ENCODE measurements at regions not wholly inside any gene's neighbourhood (a gene's known extent, or its start where the extent isn't known, plus 50 kb on each side); places are given as distances from the start of the nearest gene placed in this dataset.

DNA sequence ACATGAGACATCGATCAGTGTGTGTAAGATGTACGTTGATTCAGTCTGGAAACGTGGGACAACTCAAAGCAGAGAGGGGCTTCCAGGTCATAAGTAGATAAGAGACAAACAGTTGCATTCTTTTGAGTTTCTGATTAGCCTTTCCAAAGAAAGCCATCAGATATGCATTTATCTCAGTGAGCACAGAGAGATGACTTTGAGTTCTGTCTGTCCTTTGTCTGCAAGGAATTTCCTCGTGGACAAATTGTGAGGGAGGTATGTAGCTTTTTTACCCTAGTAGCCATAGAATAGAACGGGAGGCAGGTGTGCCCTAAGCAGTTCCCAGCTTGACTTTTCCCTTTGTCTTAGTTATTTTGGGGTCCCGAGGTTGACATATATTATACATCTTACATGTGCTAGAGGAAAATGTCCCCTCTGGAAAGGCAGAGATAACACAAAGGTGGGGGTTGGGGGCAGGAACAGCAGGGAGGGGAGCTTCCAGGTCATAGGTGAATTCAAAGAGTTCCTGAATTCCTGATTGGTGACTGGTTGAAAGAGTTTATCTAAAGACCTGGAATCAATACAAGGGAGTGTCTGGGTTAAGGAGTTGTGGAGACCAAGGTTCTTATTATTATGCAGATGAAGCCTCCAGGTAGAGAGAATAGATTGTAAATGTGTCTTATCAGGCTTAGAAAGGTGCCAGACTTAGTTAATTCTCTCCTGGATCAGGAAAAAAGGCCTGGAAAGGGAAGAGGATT, 237.0 kb downstream of the NFATC2 start:
- no peak for DNase-seq (ENCODE audit: low read depth in 2 of 2)
- H3K4me3 ChIP-seq (replicated peaks in 1 of 4; ENCODE audit: control extremely low read depth in 1 of 4, insufficient read depth in 1 of 4, low read depth in 3 of 4, low read length in 4 of 4), result no peak overlapping the region

DNA sequence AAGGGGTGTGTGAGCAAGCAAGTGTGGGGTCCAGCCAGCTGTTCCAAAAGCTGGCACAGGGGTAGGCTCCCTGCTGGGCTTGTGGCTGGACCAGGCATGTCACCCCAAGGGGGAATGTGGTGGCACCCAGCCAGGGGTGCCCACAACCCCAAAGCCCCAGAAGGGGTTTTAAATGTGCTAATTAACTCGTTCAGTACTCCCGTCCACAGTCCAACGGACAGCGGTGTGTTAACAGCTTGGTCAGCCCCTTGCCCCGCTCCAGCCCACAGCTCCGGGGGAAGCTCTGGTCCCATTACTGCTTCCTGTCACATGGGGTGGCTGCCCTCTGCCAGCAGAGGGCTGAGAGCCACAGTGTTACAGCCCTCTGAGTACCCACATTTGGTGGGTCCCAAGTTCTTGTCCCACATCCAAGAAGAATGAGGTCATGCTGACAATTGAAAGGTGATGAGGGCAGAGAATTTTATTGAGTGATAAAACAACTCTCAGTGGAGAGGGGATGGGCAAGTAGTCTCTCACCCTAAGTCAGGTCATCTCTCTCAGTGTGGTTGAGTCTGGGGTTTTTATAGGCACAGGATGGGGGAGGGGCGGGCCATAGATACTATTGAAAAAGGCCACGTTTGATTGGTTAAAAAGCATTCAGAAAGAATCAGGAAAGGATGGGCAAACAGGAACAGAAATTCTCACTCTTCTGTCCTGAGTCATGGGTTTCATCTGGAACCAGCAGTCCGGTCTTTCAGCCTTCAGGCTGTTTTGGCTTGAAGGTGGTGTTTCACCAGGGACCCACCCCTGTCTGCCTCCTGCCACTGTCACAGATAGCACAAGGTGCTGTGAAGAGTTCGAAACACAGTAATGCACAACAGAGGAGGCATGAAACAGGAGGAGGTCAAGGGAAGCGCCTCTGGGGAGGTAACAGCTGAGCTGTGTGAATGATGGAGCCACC, 238.5 kb downstream of the NFATC2 start:
- H3K79me2 ChIP-seq (ENCODE audit: control insufficient read depth, insufficient read depth, low read length), result no peaks in the 10 kb centered on the region

More for the DNA sequence above, 237.0 kb downstream of the NFATC2 start:
- no peaks in the 10 kb centered on the region for H4K20me1 ChIP-seq (ENCODE audit: control insufficient read depth, extremely low read depth, insufficient read depth, low read length)
- TF ChIP-seq, protein P1, sequence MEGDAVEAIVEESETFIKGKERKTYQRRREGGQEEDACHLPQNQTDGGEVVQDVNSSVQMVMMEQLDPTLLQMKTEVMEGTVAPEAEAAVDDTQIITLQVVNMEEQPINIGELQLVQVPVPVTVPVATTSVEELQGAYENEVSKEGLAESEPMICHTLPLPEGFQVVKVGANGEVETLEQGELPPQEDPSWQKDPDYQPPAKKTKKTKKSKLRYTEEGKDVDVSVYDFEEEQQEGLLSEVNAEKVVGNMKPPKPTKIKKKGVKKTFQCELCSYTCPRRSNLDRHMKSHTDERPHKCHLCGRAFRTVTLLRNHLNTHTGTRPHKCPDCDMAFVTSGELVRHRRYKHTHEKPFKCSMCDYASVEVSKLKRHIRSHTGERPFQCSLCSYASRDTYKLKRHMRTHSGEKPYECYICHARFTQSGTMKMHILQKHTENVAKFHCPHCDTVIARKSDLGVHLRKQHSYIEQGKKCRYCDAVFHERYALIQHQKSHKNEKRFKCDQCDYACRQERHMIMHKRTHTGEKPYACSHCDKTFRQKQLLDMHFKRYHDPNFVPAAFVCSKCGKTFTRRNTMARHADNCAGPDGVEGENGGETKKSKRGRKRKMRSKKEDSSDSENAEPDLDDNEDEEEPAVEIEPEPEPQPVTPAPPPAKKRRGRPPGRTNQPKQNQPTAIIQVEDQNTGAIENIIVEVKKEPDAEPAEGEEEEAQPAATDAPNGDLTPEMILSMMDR (conservative IDR thresholded peaks at IDR 0.05 in 1 of 2, IDR thresholded peaks at IDR 0.05 in 1 of 2; ENCODE audit: low read depth in 1 of 2, low read length in 2 of 2), result no peak
- TF ChIP-seq EZH2 (IDR thresholded peaks at IDR 0.05; ENCODE audit: low read length, missing control alignments), result no peak
- H3K27ac ChIP-seq (ENCODE audit: insufficient read depth, low read length), result no peak overlapping the region
- H2AFZ ChIP-seq (ENCODE audit: low read length), result no peak overlapping the region
- H3K4me2 ChIP-seq (ENCODE audit: extremely low read depth, insufficient read depth, low read length), result no peak overlapping the region
- H3K4me1 ChIP-seq (ENCODE audit: control insufficient read depth, extremely low read depth, insufficient read depth, low read length), result no peaks in the 10 kb centered on the region
- H3K36me3 ChIP-seq (ENCODE audit: control insufficient read depth, insufficient read depth, low read length), result no peaks in the 10 kb centered on the region
- no peaks in the 10 kb centered on the region for H3K9me3 ChIP-seq (ENCODE audit: control insufficient read depth, insufficient read depth, low read depth, low read length)
- H3K79me2 ChIP-seq (ENCODE audit: control insufficient read depth, insufficient read depth, low read length), result no peaks in the 10 kb centered on the region
- no peak overlapping the region for H3K9ac ChIP-seq (ENCODE audit: insufficient read depth, low read length)
- H3K27me3 ChIP-seq (ENCODE audit: control insufficient read depth, insufficient read depth, low read length), result no peaks in the 10 kb centered on the region

DNA sequence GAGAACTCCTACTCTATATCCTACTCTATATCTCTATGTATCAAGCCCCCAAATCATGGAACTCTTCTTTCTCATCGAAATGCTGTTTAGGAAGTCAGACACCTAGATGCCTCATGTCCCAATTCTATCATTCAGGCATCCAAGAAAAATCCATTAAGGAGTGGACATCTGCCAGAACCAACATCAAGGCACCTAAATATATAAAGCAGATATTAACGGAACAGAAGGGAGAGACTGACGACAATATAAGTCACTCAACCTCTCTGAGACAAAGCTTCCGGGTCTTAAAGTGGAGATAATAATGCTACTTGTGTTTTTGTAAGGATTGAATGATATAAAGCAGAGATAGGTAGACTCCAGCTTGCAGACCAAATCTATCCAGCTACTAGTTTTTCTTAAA, 241.5 kb downstream of the NFATC2 start:
- H3K79me2 ChIP-seq (ENCODE audit: control insufficient read depth, insufficient read depth, low read length), result no peaks in the 10 kb centered on the region
- no peaks in the 10 kb centered on the region for H4K20me1 ChIP-seq (ENCODE audit: control insufficient read depth, extremely low read depth, insufficient read depth, low read length)
- H3K27me3 ChIP-seq (ENCODE audit: control insufficient read depth, insufficient read depth, low read length), result no peaks in the 10 kb centered on the region
- H2AFZ ChIP-seq (ENCODE audit: low read length), result no peak overlapping the region
- H3K4me1 ChIP-seq (ENCODE audit: control insufficient read depth, extremely low read depth, insufficient read depth, low read length), result no peaks in the 10 kb centered on the region
- no peak overlapping the region for H3K4me3 ChIP-seq (replicated peaks in 1 of 4; ENCODE audit: control extremely low read depth in 1 of 4, insufficient read depth in 1 of 4, low read depth in 3 of 4, low read length in 4 of 4)
- no peaks in the 10 kb centered on the region for H3K9me3 ChIP-seq (ENCODE audit: control insufficient read depth, insufficient read depth, low read depth, low read length)
- no peak overlapping the region for H3K27ac ChIP-seq (ENCODE audit: insufficient read depth, low read length)
- H3K9ac ChIP-seq (ENCODE audit: insufficient read depth, low read length), result no peak overlapping the region
- no peak for TF ChIP-seq EZH2 (IDR thresholded peaks at IDR 0.05; ENCODE audit: low read length, missing control alignments)
- TF ChIP-seq, protein P1 (conservative IDR thresholded peaks at IDR 0.05 in 1 of 2, IDR thresholded peaks at IDR 0.05 in 1 of 2; ENCODE audit: low read depth in 1 of 2, low read length in 2 of 2), result no peak
- H3K36me3 ChIP-seq (ENCODE audit: control insufficient read depth, insufficient read depth, low read length), result no peaks in the 10 kb centered on the region
- DNase-seq (ENCODE audit: low read depth in 2 of 2), result no peak
- H3K4me2 ChIP-seq (ENCODE audit: extremely low read depth, insufficient read depth, low read length), result no peak overlapping the region

More for the DNA sequence above, 238.5 kb downstream of the NFATC2 start:
- Histone ChIP-seq H4K20me1 (ENCODE audit: control insufficient read depth, extremely low read depth, insufficient read depth, low read length) (no peaks in the 10 kb centered on the region), H3K9ac (ENCODE audit: insufficient read depth, low read length) (no peak overlapping the region), H3K27ac (ENCODE audit: insufficient read depth, low read length) (no peak overlapping the region), H2AFZ (ENCODE audit: low read length) (no peak overlapping the region), H3K27me3 (ENCODE audit: control insufficient read depth, insufficient read depth, low read length) (no peaks in the 10 kb centered on the region), H3K4me1 (ENCODE audit: control insufficient read depth, extremely low read depth, insufficient read depth, low read length) (no peaks in the 10 kb centered on the region), H3K4me2 (ENCODE audit: extremely low read depth, insufficient read depth, low read length) (no peak overlapping the region), H3K4me3 (replicated peaks in 1 of 4; ENCODE audit: control extremely low read depth in 1 of 4, insufficient read depth in 1 of 4, low read depth in 3 of 4, low read length in 4 of 4) (no peak overlapping the region), H3K36me3 (ENCODE audit: control insufficient read depth, insufficient read depth, low read length) (no peaks in the 10 kb centered on the region), H3K9me3 (ENCODE audit: control insufficient read depth, insufficient read depth, low read depth, low read length) (no peaks in the 10 kb centered on the region)
- no peak for DNase-seq (ENCODE audit: low read depth in 2 of 2)
- no peak for TF ChIP-seq EZH2 (IDR thresholded peaks at IDR 0.05; ENCODE audit: low read length, missing control alignments)
- TF ChIP-seq, protein P1 (conservative IDR thresholded peaks at IDR 0.05 in 1 of 2, IDR thresholded peaks at IDR 0.05 in 1 of 2; ENCODE audit: low read depth in 1 of 2, low read length in 2 of 2), result no peak

All from fibroblast of lung (primary cell).